NCI-H2196 (cell line): ENCODE measurements at regions not wholly inside any gene's neighbourhood (a gene's known extent, or its start where the extent isn't known, plus 50 kb on each side); places are given as distances from the start of the nearest gene placed in this dataset.

Experiments used
- DNase-seq: peaks from one replicate; lab custom pipeline; 2025; ENCODE audit not compliant: unreplicated experiment; lab: John Stamatoyannopoulos, UW

DNA sequence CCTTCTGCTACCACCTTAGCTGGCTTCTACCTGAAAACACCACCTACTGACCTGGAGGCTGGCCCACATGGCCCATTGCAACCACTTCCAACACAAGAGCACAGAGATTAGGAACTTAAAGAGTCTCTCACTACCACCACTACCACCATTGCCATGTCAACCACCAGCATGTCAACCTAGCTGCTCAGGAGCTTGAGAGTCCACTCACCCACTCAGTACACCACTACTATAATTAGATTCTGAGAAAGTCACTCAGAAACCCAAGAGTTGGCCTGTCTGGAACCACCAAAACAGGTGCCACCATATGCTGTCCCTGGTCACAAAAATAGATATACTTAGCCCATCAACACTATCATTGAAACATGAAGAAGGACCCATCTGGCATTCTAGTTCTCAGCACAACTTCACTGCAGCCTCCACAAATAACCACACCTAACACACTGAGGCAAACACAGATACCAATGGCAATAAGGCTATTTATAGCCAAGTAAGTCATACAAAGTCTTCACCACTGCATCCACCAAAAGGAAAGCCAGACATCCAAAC lies 806.7 kb upstream of the EPHA6 start:
- DNase-seq, result no peak

- no peak for DNase-seq
Observed at GRCh38 chr3:96012939-96013338, 801.5 kb upstream of the EPHA6 start.

DNA sequence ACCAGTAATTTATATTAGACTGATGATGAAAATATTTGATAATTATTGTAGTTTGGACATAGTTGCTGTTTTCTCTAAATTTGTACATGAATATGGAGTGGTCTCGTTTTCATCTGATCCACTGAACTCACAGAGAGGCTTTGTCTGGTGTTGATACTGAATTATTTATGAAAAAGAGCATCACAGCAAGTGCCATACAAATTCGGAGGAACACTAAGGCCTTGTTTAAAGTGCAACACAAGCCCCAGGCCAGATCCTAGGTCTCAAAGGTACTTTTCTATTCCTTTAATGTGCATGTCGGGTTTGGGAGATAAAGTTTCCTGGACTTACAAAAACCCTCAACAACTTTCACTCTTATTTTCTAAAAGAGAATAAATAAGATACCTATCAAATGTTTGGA lies 796.8 kb upstream of the EPHA6 start:
- DNase-seq, result no peak

GRCh38 chr3:96022676-96023075 lies 791.7 kb upstream of the EPHA6 start:
- no peak for DNase-seq

- no peak for DNase-seq
Observed at GRCh38 chr3:96027718-96028117, 786.7 kb upstream of the EPHA6 start.

GRCh38 chr3:96039632-96040031 lies 774.8 kb upstream of the EPHA6 start:
- DNase-seq, result no peak

GRCh38 chr3:96059301-96059700 lies 755.1 kb upstream of the EPHA6 start:
- DNase-seq, result no peak

DNA sequence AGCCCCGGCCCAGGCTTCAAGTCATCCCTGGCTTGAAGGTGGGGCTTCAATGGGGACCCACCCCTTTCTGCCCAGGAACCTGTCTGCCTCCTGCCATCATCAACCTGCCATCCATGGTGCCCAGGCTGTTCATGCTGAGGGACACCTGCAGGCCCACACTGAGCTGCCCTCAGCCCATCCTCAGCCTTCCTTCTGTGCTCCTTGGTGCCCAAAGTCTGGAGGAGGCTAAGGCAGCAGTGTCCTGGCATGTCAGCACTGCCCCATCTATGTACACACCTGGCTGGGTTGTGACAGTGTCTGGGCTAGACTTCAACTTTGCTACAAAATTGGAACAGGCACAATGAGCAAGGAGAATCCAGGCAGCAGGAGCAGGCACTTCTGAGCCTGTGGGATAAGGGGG lies 745.3 kb upstream of the EPHA6 start:
- DNase-seq, result no peak

GRCh38 chr3:96070678-96071077 lies 743.7 kb upstream of the EPHA6 start:
- DNase-seq, result no peak

DNA sequence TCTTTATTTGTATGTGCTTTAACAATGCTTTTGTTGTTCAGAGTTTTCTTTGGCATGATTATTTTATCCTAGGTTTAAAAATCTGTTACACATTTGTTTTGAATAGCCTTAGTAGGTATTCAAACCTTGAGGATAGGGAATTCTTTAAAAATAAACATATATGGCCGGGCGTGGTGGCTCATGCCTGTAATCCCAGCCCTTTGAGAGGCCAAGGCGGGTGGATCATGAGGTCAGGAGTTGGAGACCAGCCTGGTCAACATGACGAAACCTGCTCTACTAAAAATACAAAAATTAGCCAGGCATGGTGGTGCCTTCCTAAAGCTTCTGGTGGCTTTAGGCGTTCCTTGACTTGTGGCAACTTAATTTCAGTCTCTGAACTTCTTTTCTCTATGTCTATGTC lies 743.3 kb upstream of the EPHA6 start:
- DNase-seq, result no peak

DNA sequence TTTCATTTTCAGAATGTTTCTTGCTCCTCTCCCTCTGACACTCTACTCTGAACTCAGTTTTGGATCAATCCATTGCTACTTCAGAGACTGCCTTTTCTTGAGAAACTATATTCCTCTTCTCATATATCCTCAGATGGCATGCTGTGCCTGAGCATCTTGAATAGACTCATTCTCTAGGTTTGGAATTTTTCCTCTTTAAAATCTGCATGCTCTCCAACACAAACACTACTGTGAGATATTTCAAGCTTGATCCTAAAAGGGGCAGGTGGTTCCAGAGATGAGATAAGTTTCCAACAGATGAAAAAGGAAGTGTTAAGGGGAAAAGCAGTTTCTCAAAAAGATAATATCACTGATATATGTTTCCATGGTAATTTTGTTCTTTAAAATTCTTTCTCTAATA lies 742.2 kb upstream of the EPHA6 start:
- no peak for DNase-seq

- DNase-seq, result no peak
Observed at GRCh38 chr3:96083610-96084009, 730.8 kb upstream of the EPHA6 start.

- DNase-seq, result no peak
Observed at GRCh38 chr3:96086018-96086417, 728.4 kb upstream of the EPHA6 start.

DNA sequence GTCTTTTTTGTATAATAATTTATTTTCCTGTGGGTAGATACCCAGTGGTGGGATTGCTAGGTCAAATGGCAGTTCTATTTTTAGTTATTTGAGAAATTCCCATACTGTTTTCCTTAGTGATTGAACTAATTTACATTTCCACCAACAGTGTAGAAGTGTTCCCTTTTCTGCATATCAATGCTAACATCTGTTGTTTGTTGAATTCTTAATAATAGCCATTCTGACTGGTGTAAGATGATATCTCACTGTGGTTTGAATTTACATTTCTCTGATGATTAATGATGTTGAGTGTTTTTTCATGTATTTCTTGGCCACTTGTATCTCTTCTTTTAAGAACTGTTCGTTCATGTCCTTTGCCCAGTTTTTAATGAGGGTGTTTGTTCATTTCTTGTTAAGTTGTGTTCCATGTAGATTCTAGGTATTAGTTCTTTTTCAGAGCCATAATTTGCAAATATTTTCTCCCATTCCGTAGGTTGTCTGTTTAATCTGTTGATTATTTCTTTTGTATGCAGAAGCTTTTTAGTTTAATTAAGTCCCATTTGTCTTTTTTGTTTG lies 713.3 kb upstream of the EPHA6 start:
- no peak for DNase-seq

- DNase-seq, result no peak
Observed at GRCh38 chr3:96106701-96107100, 707.7 kb upstream of the EPHA6 start.
